GM21825 (cell line): ENCODE measurements at regions not wholly inside any gene's neighbourhood (a gene's known extent, or its start where the extent isn't known, plus 50 kb on each side); places are given as distances from the start of the nearest gene placed in this dataset.
"Not testable (repeated sequence)": the region's sequence is repeated elsewhere in the genome, so short reads cannot be mapped to it uniquely, and the experiment has no call there.

ENCODE experiments used
- ATAC-seq: cut with Tn5 transposase; IDR thresholded peaks from one replicate; pipeline ENCODE4 v1.9.1; 2021; ENCODE audit warnings: mild to moderate bottlenecking, moderate library complexity; ENCODE audit not compliant: unreplicated experiment

- ATAC-seq, result no peak
These were observed 76.4 kb downstream of the PHAX start for GRCh38 chr5:126677121-126677520.

DNA sequence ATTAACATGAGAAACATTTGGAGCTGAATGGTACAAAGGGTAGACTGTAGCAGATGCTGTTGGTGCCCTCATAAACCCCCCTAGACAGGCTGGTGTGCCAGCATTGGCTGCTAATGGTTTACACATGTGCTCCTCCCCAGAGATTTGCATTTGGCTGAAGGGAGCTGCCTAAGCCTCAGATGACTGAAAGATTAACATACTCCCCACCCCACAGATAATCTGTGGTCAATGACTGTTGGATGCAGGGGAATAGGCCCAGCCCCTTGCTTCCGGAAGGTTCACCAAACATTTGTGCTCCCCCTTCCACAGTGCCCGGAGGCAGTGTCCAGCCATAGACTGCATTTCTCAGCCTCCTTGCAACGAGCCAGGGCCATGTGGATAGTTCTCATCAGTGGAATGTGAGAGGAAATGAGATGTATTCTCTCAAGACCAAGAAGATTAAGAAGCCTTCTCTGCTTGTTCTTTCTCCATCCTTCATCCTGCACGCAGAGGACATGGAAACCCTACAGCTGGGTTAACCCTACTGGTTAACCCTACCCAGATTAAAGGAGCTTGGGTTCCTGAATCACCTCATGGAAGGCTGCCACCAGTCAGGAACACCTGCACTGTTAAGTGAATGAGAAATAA is 79.6 kb downstream of the PHAX start:
- peak; percentile 71 for ATAC-seq

DNA sequence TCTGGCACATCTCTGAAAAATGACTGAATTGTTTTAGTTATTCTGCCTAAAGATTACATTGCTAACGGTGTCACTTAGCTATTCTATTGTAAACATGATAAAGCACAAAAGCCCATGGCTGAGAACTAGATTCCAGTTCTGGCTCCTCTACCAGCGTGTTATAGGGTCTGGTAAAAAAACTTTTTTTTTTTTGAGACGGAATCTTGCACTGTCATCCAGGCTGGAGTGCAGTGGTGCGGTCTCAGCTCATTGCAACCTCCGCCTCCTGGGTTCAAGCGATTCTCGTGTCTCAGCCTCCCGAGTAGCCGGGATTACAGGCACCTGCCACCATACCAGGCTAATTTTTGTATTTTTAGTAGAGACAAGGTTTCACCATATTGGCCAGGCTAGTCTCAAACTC is 80.6 kb downstream of the PHAX start:
- ATAC-seq, result not testable (repeated sequence)

DNA sequence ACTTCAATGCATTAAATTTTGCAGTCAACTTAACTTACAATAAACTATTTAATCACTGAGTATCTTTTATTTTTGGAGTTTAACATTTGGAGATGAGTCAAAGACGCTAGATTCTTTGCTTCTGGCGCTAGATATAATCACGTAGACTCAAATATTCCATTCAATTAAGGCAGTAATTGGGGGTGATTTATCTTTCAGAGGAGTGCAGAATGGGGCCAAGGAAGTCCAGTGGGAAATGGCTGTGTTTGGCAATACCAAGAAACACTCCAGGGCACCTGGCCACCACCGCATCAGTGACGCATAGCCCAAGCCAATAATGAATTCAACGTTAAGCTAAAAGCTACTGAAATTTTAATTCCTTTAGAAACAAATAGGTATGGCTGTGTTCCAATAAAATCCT is 81.2 kb downstream of the PHAX start:
- no peak for ATAC-seq

DNA sequence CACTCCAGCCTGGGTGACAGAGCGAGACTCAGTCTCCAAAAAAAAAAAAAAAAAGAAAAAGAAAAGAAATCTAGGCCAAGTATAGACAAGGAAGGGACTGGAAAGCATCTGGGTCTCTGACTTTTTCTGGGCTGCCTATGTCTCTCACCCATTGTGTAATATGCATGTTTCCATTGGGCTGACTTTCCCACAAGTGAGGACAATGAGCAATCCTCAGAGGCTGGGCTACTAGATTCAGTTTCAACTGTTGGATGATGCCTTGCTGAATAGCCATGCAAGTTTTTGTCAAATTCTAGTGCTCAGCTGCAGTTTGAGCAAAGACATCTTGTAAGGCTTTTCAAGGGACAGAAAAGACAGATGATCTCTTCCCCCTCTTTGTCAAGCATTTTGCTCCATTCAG is 82.1 kb downstream of the PHAX start:
- no peak for ATAC-seq

GRCh38 chr5:126683912-126684311 is 83.2 kb downstream of the PHAX start:
- no peak for ATAC-seq

DNA sequence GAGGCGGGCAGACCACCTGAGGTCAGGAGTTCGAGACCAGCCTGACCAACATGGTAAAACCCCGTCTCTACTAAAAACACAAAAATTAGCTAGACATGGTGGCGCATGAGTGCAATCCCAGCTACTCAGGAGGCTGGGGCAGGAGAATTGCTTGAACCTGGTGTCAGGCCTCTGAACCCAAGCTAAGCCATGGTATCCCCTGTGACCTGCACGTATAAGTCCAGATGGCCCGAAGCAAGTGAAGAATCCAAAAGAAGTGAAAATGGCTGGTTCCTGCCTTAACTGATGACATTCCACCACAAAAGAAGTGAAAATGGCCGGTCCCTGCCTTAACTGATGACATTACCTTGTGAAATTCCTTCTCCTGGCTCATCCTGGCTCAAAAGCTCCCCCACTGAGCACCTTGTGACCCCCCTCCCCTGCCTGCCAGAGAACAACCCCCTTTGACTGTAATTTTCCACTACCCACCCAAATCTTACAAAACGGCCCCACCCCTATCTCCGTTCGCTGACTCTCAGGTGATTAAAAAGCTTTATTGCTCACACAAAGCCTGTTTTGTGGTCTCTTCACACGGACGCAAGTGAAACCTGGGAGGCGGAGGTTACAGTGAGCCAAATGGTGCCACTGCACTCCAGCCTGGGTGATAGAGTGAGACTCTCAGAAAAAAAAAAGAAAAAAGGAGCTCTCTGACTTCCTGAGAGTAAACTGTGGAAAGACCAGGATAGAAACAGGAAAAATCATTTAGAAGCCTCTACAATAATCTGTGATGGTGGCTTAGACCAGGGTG is 84.1 kb downstream of the PHAX start:
- not testable (repeated sequence) for ATAC-seq

- peak; percentile 81 for ATAC-seq
These were observed 85.8 kb downstream of the PHAX start for GRCh38 chr5:126686451-126687126.

DNA sequence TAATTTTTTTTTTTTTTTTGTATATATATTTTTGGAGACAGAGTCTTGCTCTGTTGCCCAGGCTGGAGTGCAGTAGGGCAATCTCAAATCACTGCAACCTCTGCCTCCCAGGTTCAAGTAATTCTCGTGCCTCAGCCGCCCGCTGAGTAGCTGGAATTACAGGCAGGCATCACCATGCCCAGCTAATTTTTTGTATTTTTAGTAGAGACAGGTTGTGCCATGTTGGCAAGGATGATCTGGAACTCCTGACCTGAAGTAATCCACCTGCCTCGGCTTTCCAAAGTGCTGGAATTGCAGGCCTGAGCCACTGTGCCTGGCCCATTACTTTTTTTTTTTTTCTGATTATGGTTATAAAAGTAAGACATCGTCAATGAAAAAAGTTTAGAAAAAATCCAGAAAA is 84.0 kb upstream of the LMNB1 start:
- ATAC-seq, result no peak

GRCh38 chr5:126693806-126694205 is 83.1 kb upstream of the LMNB1 start:
- no peak for ATAC-seq

GRCh38 chr5:126694403-126694802 is 82.5 kb upstream of the LMNB1 start:
- ATAC-seq, result no peak

DNA sequence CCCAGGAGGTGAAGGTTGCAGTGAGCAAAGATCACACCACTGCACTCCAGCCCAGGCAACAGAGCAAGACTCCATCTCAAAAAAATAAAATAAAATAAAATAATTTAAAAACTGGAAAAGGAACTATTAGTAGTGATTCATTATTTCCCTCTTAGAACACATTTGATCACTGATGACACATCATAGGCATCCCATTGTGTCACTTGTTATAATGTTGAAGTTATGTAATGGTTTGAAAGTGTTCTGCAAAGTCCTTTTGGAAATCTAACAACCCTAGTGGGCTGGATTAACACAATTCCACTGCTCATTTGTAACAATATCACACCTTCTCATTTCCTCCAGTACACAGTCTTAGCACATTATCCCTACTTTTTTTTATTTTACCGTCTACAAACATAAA is 81.8 kb upstream of the LMNB1 start:
- ATAC-seq, result no peak

DNA sequence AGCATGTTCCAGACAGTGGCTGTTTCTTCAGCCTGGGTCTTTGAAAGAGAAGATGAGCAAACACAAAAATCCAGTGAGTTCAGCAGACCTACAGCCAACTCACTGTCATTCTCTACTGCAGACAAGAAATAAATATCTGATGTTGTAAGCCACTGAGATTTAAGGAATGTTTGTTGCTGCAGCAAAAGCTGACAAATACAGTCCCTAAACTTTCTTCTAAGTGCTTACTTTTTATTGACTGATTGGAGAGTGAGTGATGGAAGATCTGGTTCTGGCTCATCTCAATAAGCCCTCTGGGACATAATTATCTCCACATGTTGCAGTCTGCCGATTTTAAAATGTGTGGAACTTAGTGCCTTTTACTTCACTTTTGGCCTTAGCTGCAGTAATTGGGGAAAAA is 69.9 kb upstream of the LMNB1 start:
- no peak for ATAC-seq

GRCh38 chr5:126715765-126716164 is 61.2 kb upstream of the LMNB1 start:
- ATAC-seq, result no peak

GRCh38 chr5:126716861-126717260 is 60.1 kb upstream of the LMNB1 start:
- no peak for ATAC-seq

DNA sequence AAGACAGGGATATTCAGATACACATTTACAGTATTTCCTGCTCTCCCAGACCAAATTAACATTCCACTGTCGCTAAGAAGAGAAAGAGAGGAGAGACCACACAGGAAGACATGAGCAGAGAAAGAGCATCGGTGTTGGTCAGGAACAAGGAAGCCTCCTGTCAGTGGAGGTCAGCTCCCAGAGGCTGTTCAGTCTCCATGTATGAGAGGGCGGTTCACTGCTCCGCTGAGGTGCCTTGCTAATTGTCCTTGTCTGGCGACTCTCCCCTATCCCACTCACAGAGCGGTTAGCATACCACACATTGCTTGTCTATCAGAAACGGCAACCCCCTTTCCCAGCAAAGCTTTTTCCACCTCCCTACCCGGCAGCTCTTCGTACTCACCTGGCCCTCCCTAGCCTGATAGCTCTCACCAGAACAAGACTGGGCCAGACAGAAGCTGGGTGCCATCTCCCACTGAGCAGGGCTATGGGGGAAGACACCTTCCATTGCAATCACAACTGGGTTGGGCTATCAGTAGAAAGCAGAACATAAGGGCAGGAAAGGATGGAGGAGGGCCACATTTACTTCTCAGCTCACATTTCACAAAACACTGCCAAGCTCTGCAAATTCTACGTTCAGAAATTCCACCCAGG is 58.6 kb upstream of the LMNB1 start:
- ATAC-seq, result no peak

GRCh38 chr5:126720369-126720768 is 56.6 kb upstream of the LMNB1 start:
- no peak for ATAC-seq

DNA sequence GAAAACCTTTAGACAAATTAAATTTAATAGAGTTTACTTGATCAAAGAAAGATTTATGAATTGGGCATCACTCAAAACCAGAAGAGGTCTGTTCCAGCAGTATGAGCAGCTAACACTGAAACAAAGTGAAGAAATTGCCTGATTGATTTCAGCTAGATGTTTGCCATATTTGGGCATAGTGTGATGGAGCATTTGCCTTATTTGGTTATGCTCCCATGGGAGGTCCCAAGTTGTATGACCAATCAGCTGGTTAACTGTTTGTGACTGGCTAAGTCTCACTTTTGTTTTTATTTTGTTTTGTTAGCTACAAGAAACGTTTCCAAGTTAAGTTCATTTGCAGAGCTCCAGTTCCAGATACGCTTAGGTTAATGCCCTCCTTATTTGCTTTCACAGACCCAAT is 53.3 kb upstream of the LMNB1 start:
- no peak for ATAC-seq
